ENCODE measurements at regions not wholly inside any gene's neighbourhood (a gene's known extent, or its start where the extent isn't known, plus 50 kb on each side); places are given as distances from the start of the nearest gene placed in this dataset.

- FAIRE-seq (no peak), DNase-seq (ENCODE audit: insufficient read length, low spot score) (no peak)
- no peak for TF ChIP-seq CTCF (IDR thresholded peaks at IDR 0.05; ENCODE audit: insufficient read depth, missing control alignments)
Measured at GRCh38 chr7:41187322-41187721, 515.6 kb downstream of the INHBA start.

- no peak for FAIRE-seq
- DNase-seq (ENCODE audit: insufficient read length, low spot score) = no peak
- no peak for TF ChIP-seq CTCF (IDR thresholded peaks at IDR 0.05; ENCODE audit: insufficient read depth, missing control alignments)
Measured at GRCh38 chr7:41185851-41186250, 517.0 kb downstream of the INHBA start.

- no peak for FAIRE-seq
Measured at GRCh38 chr7:41183741-41184140, 519.1 kb downstream of the INHBA start.

GRCh38 chr7:41182782-41183181 lies 520.1 kb downstream of the INHBA start:
- DNase-seq (ENCODE audit: insufficient read length, low spot score) = no peak
- TF ChIP-seq CTCF (IDR thresholded peaks at IDR 0.05; ENCODE audit: insufficient read depth, missing control alignments) = no peak
- no peak for FAIRE-seq

More at GRCh38 chr7:41183741-41184140, 519.1 kb downstream of the INHBA start:
- no peak for TF ChIP-seq CTCF (IDR thresholded peaks at IDR 0.05; ENCODE audit: insufficient read depth, missing control alignments)
- no peak for DNase-seq (ENCODE audit: insufficient read length, low spot score)

- DNase-seq (ENCODE audit: insufficient read length, low spot score) (no peak), FAIRE-seq (no peak)
- TF ChIP-seq CTCF (IDR thresholded peaks at IDR 0.05; ENCODE audit: insufficient read depth, missing control alignments) = no peak
Measured at GRCh38 chr7:41175435-41175834, 527.5 kb downstream of the INHBA start.

- no peak for TF ChIP-seq CTCF (IDR thresholded peaks at IDR 0.05; ENCODE audit: insufficient read depth, missing control alignments)
- DNase-seq (ENCODE audit: insufficient read length, low spot score) (no peak), FAIRE-seq (no peak)
Measured at GRCh38 chr7:41174521-41174920, 528.4 kb downstream of the INHBA start.

GRCh38 chr7:41170466-41170865 lies 532.4 kb downstream of the INHBA start:
- DNase-seq (ENCODE audit: insufficient read length, low spot score) (no peak), FAIRE-seq (no peak)
- TF ChIP-seq CTCF (IDR thresholded peaks at IDR 0.05; ENCODE audit: insufficient read depth, missing control alignments) = no peak

Measured in D721Med (cell line).